Medulla oblongata (tissue), 1 donor: ENCODE measurements at regions not wholly inside any gene's neighbourhood (a gene's known extent, or its start where the extent isn't known, plus 50 kb on each side); places are given as distances from the start of the nearest gene placed in this dataset.
"Not testable (repeated sequence)": the region's sequence is repeated elsewhere in the genome, so short reads cannot be mapped to it uniquely, and the experiment has no call there.

Experiments
- DNase-seq: peaks from one replicate; pipeline ENCODE4 v3.0.0-alpha.2; 2015; ENCODE audit errors: extremely low spot score

- no peak for DNase-seq
These were observed 663.4 kb upstream of the PRMT6 start for GRCh38 chr1:106393046-106393445.

- no peak for DNase-seq
These were observed 660.5 kb upstream of the PRMT6 start for GRCh38 chr1:106396020-106396419.

- no peak for DNase-seq
These were observed 658.1 kb upstream of the PRMT6 start for GRCh38 chr1:106398391-106398790.

DNA sequence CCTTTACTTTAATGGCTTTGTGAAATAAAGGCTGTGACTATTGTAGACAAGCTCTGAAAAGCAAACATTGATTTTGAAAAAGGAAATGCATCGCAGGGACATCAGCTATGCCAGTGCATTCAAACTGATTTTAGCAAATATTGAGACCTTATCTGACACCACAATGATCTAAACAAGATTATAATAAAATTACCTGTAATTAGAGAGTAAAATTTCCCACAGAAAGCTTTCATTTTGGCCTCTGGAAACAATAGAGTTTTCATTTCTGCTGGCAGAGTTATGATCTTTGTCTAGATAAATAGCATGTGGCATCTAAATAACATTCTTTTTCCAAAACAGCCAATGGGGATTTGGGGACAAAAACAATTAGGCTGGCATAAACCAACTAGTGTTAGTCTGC, 650.4 kb upstream of the PRMT6 start:
- DNase-seq: no peak

DNA sequence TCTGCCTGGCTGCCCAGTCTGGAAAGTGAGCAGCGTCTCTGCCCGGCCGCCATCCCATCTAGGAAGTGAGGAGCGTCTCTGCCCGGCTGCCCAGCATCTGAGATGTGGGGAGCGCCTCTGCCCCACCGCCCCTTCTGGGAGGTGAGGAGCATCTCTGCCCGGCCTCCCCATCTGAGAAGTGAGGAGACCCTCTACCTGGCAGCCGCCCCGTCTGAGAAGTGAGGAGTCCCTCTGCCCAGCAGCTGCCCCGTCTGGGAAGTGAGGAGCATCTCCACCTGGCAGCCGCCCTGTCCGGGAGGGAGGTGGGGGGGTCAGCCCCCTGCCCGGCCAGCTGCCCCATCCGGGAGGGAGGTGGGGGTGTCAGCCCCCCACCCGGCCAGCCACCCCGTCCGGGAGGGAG, 644.2 kb upstream of the PRMT6 start:
- not testable (repeated sequence) for DNase-seq

DNA sequence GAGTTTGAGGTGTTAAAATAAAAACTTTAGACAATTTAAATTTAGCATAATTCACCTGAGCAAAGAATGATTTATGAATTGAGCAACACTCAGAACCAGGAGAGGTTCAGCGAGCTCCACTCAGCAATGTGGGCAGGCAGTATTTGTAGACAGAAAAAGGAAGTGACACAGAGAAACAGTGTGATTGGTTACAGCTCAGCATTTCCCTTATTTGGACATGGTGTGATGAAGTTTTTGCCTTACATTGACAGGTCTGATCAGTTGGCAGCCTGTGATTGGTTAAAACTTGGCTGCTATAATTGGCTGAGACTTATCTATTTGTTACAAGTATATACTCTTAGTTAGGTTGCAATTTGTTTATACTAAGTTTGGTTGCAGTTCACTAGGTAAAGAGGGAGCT, 621.2 kb upstream of the PRMT6 start:
- DNase-seq: no peak

DNA sequence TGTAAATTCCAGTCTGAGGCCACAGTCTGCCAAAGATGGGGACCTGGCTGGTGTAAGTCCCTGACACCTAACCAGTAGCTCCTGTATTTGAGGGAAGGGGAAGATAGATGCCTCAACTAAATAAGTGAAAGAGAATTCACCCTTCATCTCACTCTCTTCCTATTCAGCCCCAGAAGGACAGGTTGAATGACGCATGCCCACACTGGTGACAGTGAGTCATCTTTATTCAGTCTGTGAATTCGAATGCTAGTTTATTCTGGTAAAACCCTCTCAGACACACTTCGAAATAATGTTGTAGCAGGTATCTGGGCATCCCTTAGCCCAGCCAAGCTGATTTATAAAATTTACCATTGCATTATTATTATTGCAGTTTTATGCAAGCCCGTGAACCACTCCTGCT, 617.0 kb upstream of the PRMT6 start:
- no peak for DNase-seq

- DNase-seq: no peak
These were observed 609.0 kb upstream of the PRMT6 start for GRCh38 chr1:106447466-106447865.

- DNase-seq: no peak
These were observed 599.6 kb upstream of the PRMT6 start for GRCh38 chr1:106456832-106457231.

DNA sequence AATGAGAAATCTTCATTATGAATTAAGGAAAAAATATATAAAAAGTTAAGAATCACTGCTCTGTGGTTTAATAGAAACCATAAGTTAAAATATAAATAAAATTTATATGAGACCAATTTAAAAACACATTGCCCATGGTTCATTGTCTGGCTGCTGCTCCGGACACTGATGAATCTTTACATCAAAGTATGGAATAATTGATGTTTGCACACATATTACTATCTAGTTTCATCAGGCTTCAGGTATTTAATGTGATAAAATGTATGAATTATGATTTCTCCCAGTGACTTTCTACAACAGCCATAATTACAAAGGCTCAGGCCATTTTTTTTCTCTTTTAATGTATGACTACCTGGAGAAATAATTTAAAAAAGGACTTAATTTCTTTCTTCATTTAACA, 599.1 kb upstream of the PRMT6 start:
- no peak for DNase-seq

DNA sequence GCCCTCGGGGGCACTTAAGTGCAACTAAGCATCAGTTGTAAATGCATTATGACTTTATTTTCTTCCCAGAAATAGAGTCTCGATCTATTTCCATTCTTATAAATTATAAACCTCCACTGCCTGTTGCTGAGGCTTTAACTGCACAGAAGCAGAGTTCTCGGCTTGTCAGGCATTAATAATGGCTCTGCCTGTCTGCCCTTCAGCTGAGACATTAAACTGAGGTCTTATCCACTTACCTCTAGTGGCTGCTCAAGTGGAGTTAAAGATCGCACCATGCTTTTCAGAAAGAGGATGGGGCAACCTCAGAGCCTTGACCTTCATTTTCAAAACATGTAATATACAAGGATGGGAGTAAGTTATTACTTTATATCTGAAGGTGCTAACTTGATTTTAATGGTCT, 597.6 kb upstream of the PRMT6 start:
- DNase-seq: no peak

DNA sequence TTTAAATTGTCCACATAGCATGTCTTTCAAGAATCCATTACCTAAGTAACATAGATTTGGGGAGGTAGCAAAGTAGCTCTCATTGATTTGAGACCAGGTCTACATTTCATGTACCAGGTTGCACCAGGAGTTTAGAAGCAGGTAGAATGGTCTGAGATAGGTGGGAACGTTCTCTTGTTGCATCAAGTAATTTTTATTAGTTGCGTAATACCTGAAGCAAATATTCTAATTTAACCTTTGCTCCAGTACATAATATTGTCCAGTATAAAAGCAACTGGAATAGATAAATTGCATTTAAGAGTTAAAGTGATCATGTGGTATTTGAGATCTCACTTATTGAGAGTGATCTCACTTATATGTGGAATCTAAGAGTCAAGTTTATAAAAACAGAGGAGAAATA, 597.1 kb upstream of the PRMT6 start:
- DNase-seq: no peak

GRCh38 chr1:106465666-106466065, 590.8 kb upstream of the PRMT6 start:
- no peak for DNase-seq

DNA sequence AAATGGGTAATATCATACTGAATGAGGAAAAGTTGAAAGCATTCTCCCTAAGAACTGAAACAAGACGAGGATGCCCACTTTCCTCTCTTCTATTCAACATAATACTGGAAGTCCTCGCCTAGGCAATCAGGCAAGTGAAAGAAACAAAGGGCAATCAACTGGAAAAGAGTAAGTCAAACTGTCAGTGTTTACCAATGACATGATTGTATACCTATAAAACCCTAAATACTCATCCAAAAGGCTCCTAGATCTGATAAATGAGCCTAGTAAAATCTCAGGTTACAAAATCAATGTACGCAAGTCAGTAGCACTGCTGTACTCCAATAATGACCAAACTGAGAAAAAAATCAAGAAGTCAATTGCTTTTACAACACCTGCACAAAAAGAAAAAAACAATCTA, 575.8 kb upstream of the PRMT6 start:
- no peak for DNase-seq

- no peak for DNase-seq
These were observed 563.6 kb upstream of the PRMT6 start for GRCh38 chr1:106492880-106493279.

DNA sequence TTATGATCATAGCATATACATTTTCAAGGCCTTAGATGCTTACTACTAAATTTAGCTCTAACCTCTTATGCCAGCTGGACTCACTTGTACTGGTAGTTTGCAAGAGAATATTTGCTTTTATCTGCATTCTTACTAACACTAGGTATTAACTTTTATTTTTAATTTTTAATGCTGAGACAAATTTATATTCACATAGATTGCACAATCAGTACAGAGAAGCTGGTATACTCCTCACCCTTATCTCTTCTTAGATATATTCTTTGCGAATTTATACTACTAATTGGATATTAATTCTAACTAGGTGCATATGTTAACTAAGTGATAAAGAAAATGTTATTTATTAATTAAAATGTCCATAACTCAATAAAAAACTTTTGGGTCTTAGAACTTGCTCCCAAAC, 561.8 kb upstream of the PRMT6 start:
- DNase-seq: no peak

GRCh38 chr1:106498238-106498637, 558.2 kb upstream of the PRMT6 start:
- no peak for DNase-seq

- DNase-seq: no peak
These were observed 553.8 kb upstream of the PRMT6 start for GRCh38 chr1:106502659-106503058.

- no peak for DNase-seq
These were observed 541.1 kb upstream of the PRMT6 start for GRCh38 chr1:106515375-106515774.

- no peak for DNase-seq
These were observed 539.2 kb upstream of the PRMT6 start for GRCh38 chr1:106517224-106517623.

- no peak for DNase-seq
These were observed 533.0 kb upstream of the PRMT6 start for GRCh38 chr1:106523497-106523896.

DNA sequence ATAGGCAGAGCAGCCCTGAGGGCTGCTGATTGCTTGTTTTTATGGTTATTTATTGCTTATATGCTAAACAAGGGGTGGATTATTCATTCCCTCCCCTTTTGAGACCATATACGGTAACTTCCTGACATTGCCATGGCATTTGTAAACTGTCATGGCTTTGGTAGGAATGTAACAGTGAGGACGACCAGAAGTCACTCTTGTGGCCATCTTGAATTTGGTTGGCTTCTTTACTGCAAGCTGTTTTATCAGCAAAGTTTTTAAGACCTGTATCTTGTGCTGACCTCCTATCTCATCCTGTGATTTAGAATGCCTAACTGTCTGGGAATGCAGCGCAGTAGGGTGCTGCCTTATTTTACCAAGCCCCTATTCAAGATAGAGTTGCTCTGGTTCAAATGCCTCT, 531.8 kb upstream of the PRMT6 start:
- no peak for DNase-seq

- no peak for DNase-seq
These were observed 529.8 kb upstream of the PRMT6 start for GRCh38 chr1:106526650-106527049.

GRCh38 chr1:106534612-106535011, 521.9 kb upstream of the PRMT6 start:
- no peak for DNase-seq

GRCh38 chr1:106536741-106537140, 519.7 kb upstream of the PRMT6 start:
- no peak for DNase-seq
